GM21737 (cell line): ENCODE measurements at regions not wholly inside any gene's neighbourhood (a gene's known extent, or its start where the extent isn't known, plus 50 kb on each side); places are given as distances from the start of the nearest gene placed in this dataset.
"Not testable (repeated sequence)": the region's sequence is repeated elsewhere in the genome, so short reads cannot be mapped to it uniquely, and the experiment has no call there.

Source experiments
- ATAC-seq: cut with Tn5 transposase; IDR thresholded peaks from one replicate; pipeline ENCODE4 v1.9.1; 2021; ENCODE audit warnings: mild to moderate bottlenecking, moderate library complexity; ENCODE audit not compliant: unreplicated experiment

GRCh38 chr7:150045596-150045995 lies 171.8 kb downstream of the ATP6V0E2 start:
- not testable (repeated sequence) for ATAC-seq

GRCh38 chr7:150046290-150047194 lies 172.8 kb downstream of the ATP6V0E2 start:
- not testable (repeated sequence) for ATAC-seq

- not testable (repeated sequence) for ATAC-seq
These were observed 173.6 kb downstream of the ATP6V0E2 start for GRCh38 chr7:150047329-150047728.

GRCh38 chr7:150047772-150048171 lies 174.0 kb downstream of the ATP6V0E2 start:
- ATAC-seq = not testable (repeated sequence)

- ATAC-seq = not testable (repeated sequence)
These were observed 174.7 kb downstream of the ATP6V0E2 start for GRCh38 chr7:150048244-150049011.

- not testable (repeated sequence) for ATAC-seq
These were observed 175.4 kb downstream of the ATP6V0E2 start for GRCh38 chr7:150049012-150049655.

- ATAC-seq = not testable (repeated sequence)
These were observed 179.6 kb downstream of the ATP6V0E2 start for GRCh38 chr7:150053396-150053795.

GRCh38 chr7:150054242-150054641 lies 180.5 kb downstream of the ATP6V0E2 start:
- not testable (repeated sequence) for ATAC-seq

- peak; percentile 95 for ATAC-seq
These were observed 186.8 kb downstream of the ATP6V0E2 start for GRCh38 chr7:150060259-150061221.

- not testable (repeated sequence) for ATAC-seq
These were observed 189.4 kb downstream of the ATP6V0E2 start for GRCh38 chr7:150063195-150063594.

- not testable (repeated sequence) for ATAC-seq
These were observed 196.0 kb downstream of the ATP6V0E2 start for GRCh38 chr7:150069555-150070313.

- not testable (repeated sequence) for ATAC-seq
These were observed 203.8 kb downstream of the ATP6V0E2 start for GRCh38 chr7:150077543-150077942.

- ATAC-seq = not testable (repeated sequence)
These were observed 208.1 kb downstream of the ATP6V0E2 start for GRCh38 chr7:150081865-150082264.

- ATAC-seq = not testable (repeated sequence)
These were observed 211.0 kb downstream of the ATP6V0E2 start for GRCh38 chr7:150084724-150085123.

- ATAC-seq = not testable (repeated sequence)
These were observed 213.7 kb downstream of the ATP6V0E2 start for GRCh38 chr7:150087478-150087877.

GRCh38 chr7:150089139-150089538 lies 215.4 kb downstream of the ATP6V0E2 start:
- ATAC-seq = not testable (repeated sequence)

- not testable (repeated sequence) for ATAC-seq
These were observed 217.0 kb downstream of the ATP6V0E2 start for GRCh38 chr7:150090776-150091175.

GRCh38 chr7:150093897-150094296 lies 220.1 kb downstream of the ATP6V0E2 start:
- not testable (repeated sequence) for ATAC-seq
